ENCODE measurements at regions not wholly inside any gene's neighbourhood (a gene's known extent, or its start where the extent isn't known, plus 50 kb on each side); places are given as distances from the start of the nearest gene placed in this dataset.

DNA sequence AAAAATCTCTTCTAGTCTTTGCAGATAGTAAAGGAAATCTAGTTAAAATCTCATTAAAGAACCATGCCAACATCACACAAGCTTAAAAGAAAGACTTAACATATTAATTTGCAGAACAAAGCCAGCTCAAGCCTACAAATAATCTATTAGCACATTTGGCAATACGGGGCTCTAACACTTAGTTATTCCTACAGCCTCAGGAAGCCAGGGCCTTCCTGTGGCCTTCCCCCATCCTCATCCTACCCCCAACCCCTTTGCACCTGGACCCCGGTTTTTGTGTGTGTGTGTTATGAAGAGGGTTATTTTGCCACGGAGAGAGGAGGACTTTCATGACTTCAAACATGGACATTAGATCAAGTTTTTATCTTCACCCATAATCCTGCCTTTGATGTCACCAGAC lies 64.6 kb downstream of the FOXB2 start:
- no peak for DNase-seq

DNA sequence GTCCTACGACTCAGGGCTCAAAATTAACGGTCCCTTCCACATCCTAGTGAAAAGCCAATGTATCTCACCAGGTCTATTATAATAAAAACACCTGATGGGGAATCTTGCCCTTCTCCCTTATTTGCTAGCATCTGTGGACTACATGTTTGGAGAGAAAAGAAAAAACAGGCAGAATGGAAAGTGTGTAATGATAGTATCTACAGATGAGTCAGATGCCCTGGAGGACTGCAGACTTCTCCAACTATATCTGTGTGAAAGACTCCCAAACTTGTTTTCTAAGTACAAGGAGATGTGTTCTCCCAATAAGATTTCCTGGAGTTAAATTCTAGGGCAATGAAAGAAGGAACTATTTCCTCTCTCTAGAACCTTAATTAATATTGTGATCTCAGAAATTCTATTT lies 66.0 kb downstream of the FOXB2 start:
- peak; percentile 30 for DNase-seq

DNA sequence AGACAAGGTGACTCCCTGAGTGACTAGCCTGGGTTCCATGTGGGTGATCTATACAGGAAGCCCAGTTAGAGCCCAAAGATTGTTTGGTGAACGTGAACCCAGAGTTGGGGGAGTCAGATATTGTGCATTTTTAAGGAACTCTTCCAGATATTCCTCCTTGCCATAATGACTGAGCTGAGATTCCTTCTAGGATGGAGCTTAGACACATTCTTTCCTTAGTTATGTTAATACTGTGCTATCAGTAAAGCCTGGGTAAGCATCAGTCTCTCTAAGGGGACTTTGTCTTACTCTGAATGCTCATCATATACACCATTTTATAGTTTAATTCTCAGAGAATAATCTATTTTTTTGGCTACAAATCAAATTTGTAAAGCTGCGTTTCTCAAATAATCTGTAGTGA lies 68.1 kb downstream of the FOXB2 start:
- no peak for DNase-seq

DNA sequence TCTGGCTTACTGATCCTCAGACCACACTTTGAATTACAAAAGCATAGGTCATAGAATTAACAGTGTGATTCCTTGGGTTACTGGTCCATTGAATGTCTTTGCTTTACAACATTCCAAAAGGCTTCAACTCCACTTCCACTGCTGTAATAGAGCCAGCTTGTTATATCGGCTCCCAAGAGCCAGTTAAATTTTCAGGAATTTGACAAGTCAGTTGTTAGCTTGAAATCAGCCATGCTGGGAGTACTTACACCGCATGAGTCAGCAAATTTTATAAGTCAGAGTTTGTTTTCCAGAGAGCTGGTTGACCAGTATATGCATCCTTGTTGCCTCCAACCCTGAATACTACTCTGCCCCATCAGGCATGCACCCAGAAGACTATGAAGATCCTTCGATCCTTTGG lies 73.1 kb downstream of the FOXB2 start:
- DNase-seq, result peak; percentile 28

DNA sequence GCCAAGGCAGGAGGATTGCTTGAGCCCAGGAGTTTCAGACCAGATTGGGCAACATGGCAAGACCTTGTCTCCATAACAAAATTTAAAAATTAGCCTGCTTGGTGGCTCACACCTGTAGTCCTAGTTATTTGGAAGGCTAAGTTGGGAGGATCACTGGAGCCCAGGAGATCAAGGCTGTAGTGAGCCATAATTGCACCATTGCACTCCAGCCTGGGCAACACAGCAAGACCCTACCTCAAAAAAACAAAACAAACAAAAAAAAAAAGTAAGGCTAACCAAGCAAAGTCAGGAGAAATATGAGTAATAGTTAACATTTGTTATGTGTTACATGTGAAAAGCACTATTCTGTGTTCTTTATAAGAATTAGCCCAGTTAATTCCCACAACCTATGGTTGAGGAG lies 74.7 kb downstream of the FOXB2 start:
- DNase-seq, result no peak

DNA sequence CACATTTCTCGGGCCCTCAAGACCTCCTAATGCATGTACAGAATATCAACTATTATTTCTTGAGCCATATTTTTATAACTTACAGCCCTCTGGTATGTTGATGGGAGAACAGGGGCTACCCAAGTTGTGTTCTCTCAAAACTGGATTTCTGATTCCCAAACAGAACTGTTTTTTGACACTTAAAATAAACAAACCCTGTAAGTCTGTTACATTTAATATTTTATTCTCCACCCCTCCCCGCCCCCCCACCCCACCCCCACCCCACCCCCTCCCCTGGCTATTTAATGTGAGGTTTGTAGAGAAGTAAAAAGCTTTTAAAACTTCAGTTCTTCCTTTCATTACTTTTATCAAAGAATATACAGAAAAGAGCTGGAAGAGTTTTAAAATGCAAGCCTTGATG lies 77.9 kb downstream of the FOXB2 start:
- DNase-seq, result no peak

DNA sequence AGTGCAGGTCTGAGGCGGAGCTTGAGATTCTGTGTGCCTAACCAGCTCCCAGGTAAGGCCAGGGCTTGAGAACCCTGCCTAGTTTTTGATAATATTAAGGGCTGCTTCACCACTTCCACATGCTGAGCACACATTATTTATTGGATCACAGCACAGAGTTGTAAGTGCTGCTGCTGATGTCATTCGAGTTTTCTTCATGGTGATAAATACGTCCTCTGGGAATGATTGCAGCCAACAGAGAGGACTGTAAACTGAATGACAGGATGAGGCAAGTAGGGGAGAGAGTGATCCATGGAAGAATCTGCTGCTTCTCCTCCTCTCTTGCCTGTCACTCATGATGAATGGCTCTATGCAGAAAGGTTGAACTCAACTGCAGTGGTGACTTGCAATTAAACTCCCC lies 77.9 kb upstream of the VPS13A start:
- no peak for DNase-seq

DNA sequence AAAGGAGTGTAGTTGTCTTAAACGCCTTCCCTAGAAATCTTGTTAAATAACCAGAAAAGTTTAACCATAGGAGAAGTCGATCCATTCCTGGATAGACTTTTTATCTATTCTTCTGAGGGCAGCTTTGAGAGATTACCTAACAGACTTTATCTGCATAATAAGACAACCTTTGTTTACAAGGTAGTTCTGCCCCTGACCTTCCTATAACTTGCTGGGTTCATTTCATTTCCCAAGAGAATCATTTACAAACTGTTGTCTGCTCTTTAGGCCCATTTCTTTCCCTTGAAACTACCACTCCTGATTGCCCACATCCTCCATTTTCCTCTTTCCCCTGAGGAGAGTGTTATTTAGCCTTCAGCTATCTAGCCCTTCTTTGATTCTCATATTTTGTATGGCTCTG lies 65.9 kb upstream of the VPS13A start:
- DNase-seq, result no peak

DNA sequence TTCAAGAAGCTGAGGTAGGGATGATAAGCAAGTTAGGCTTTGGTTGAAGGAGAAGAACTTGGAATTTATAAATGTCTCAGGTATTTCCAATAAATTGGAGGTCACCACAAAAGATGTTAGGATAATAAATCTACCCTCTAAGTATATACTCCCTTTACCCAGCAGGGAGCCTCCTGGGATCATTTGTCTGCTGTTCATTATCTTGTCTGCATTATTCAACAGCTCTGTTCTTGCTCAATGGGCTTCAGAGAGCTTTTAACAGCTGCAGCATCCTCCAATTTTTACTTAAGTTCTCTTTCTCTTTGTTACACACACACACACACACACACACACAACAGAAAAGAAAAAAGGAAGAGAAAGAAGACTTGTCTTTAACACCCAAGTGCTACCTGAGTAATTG lies 51.7 kb upstream of the VPS13A start:
- DNase-seq, result no peak

DNA sequence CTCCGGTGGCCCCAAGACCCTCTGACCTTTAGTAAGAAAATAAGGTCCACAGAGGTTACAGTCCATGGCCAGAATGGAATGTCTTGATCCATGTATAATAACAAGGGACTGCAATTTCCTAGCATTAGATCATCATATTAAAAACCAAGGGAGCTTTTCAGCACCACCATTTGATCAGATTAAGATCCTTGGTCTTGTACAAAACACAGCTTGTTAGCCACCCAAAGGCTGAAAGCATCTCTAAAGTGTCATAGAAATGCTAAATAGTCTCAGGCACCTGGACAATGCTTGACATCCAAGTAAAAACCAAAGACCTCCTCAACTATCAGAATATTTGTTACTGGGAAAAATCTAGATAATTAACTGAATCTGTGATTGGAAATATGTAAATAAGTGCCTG lies 50.3 kb upstream of the VPS13A start:
- DNase-seq, result peak; percentile 14

All from EL (cell line).